ENCODE measurements at regions not wholly inside any gene's neighbourhood (a gene's known extent, or its start where the extent isn't known, plus 50 kb on each side); places are given as distances from the start of the nearest gene placed in this dataset.

- no peak overlapping the region for H3K27ac ChIP-seq (ENCODE audit: low read length)
- ATAC-seq (no peak), DNase-seq (ENCODE audit: low read depth, low spot score) (no peak)
- no TSS peak for BruUV-seq (replicated peaks)
- no peaks in the 10 kb centered on the region for H3K9me3 ChIP-seq (ENCODE audit: control insufficient read depth, insufficient read depth, low read depth, low read length)
- no peaks in the 10 kb centered on the region for H3K4me1 ChIP-seq (ENCODE audit: control insufficient read depth, insufficient read depth, low read length)
- ChIA-PET CTCF (no interaction called here), POLR2A (no interaction called here)
- no peaks in the 10 kb centered on the region for H3K27me3 ChIP-seq (ENCODE audit: control insufficient read depth, insufficient read depth, low read length)
- intact Hi-C loops (cut with micrococcal nuclease; ENCODE audit: unreplicated experiment) (no loop called here), in situ Hi-C loops (cut with HindIII; ENCODE audit: low pct_unique_long_range_greater_than_20kb, low sequenced_read_pairs) (no loop called here)
- no peaks in the 10 kb centered on the region for H3K36me3 ChIP-seq (ENCODE audit: control insufficient read depth, insufficient read depth, low read length)
- H3K4me3 ChIP-seq (ENCODE audit: low read depth in 2 of 2, low read length in 2 of 2), result no peak overlapping the region
- no peak for TF ChIP-seq POLR2AphosphoS5 (IDR thresholded peaks at IDR 0.05; ENCODE audit: low read depth, low read length)
- no peak for TF ChIP-seq SIN3A (IDR thresholded peaks at IDR 0.05; ENCODE audit: borderline replicate concordance, insufficient read depth, low read depth, low read length)
- TF ChIP-seq REST (IDR thresholded peaks at IDR 0.05; ENCODE audit: insufficient read depth in 1 of 2, low read depth in 2 of 2, low read length in 1 of 2), result no peak
- no peak for TF ChIP-seq TCF7L2 (IDR thresholded peaks at IDR 0.05; ENCODE audit: low read depth, low read length)
- TF ChIP-seq CTCF (IDR thresholded peaks at IDR 0.05), result no peak
Observed at GRCh38 chr4:110278127-110278526, 79.7 kb upstream of the ELOVL6 start.

DNA sequence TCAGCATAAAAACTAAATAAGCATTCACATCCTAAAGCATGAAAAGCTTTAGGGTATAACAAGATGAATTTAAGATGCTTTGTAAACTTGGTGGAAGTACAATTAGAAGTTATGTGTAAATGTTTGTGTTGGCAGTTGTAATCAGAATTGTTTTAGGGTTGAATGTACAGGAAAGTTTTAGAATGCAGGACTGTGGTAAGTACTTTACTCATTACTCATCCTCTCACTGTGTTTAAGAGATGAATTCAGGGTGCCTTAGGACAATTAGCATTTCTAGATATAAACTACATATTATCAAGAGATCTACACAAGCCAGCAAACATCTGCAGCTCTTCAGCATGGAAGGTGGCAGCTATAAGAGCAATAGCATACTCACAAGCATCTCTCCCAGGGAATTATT is 77.5 kb upstream of the ELOVL6 start:
- in situ Hi-C loops (cut with HindIII; ENCODE audit: low pct_unique_long_range_greater_than_20kb, low sequenced_read_pairs) (no loop called here), intact Hi-C loops (cut with micrococcal nuclease; ENCODE audit: unreplicated experiment) (no loop called here)
- ChIA-PET POLR2A (no interaction called here), CTCF (no interaction called here)
- DNase-seq (ENCODE audit: low read depth, low spot score), result no peak
- Histone ChIP-seq H3K4me3 (ENCODE audit: low read depth in 2 of 2, low read length in 2 of 2) (no peak overlapping the region), H3K27me3 (ENCODE audit: control insufficient read depth, insufficient read depth, low read length) (no peaks in the 10 kb centered on the region), H3K27ac (ENCODE audit: low read length) (no peak overlapping the region), H3K36me3 (ENCODE audit: control insufficient read depth, insufficient read depth, low read length) (no peaks in the 10 kb centered on the region), H3K9me3 (ENCODE audit: control insufficient read depth, insufficient read depth, low read depth, low read length) (no peaks in the 10 kb centered on the region), H3K4me1 (ENCODE audit: control insufficient read depth, insufficient read depth, low read length) (no peaks in the 10 kb centered on the region)
- TF ChIP-seq SIN3A (IDR thresholded peaks at IDR 0.05; ENCODE audit: borderline replicate concordance, insufficient read depth, low read depth, low read length), result no peak
- TF ChIP-seq REST (IDR thresholded peaks at IDR 0.05; ENCODE audit: insufficient read depth in 1 of 2, low read depth in 2 of 2, low read length in 1 of 2), result no peak
- TF ChIP-seq TCF7L2 (IDR thresholded peaks at IDR 0.05; ENCODE audit: low read depth, low read length), result no peak
- TF ChIP-seq CTCF (IDR thresholded peaks at IDR 0.05), result no peak
- TF ChIP-seq POLR2AphosphoS5 (IDR thresholded peaks at IDR 0.05; ENCODE audit: low read depth, low read length), result no peak
- BruUV-seq (replicated peaks), result no TSS peak
- ATAC-seq, result no peak
